IPS-NIHi7 (cell line): ENCODE measurements at regions not wholly inside any gene's neighbourhood (a gene's known extent, or its start where the extent isn't known, plus 50 kb on each side); places are given as distances from the start of the nearest gene placed in this dataset.
A peak's percentile ranks its signal among the peaks of the same experiment; 100 is the strongest.
"Not testable (repeated sequence)": the region's sequence is repeated elsewhere in the genome, so short reads cannot be mapped to it uniquely, and the experiment has no call there.

Experiments
- DNase-seq: peaks from one replicate; pipeline ENCODE4 v3.0.0; 2012; ENCODE audit warnings: mixed read lengths; ENCODE audit errors: extremely low spot score

DNA sequence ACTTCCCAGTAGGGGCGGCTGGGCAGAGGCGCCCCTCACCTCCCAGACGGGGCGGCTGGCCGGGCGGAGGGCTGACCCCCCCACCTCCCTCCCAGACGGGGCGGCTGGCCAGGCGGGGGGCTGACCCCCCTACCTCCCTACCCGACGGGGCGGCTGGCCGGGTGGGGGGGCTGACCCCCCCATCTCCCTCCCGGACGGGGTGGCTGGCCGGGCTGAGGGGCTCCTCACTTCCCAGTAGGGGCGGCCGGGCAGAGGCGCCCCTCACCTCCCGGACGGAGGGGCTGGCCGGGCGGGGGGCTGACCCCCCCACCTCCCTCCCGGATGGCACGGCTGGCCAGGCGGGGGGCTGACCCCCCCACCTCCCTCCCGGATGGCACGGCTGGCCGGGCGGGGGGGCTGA lies 508.1 kb upstream of the PHF14 start:
- DNase-seq: not testable (repeated sequence)

DNA sequence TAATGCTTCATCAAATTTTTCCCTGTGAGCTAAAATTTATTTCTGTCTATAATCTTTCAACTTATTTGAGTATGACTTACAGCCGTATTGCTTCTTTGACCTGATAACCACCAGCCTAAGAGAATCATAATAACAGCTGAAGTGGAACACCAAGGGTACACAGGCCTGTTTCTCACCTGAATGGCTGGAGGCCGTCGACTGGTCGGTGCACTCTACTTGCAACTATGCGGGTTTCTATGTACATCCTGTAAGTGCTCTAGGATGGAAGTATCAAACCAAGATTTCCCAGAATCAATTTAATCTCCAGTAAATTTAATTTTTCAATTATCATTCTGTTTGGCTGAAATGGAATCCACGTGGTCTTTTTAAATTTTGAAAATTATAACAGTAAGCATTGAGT lies 504.8 kb upstream of the PHF14 start:
- DNase-seq: no peak

DNA sequence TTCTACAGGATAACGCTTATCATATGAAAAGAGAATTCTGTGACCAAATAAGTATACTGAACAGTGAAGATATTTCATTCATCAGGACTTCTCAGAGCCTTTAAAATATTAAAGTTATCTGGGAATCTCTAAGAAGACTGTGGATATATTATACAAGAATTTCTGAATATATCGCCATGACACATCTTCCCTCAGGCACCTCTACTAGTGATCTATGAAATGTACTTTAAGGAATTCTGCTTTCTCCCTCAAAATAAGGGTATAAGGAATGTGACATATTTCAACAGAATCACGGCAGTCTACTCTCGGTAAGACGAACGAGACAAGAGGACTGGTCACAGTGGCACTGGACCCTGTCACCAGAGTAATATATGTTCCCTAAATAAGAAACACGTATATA lies 504.2 kb upstream of the PHF14 start:
- no peak for DNase-seq

DNA sequence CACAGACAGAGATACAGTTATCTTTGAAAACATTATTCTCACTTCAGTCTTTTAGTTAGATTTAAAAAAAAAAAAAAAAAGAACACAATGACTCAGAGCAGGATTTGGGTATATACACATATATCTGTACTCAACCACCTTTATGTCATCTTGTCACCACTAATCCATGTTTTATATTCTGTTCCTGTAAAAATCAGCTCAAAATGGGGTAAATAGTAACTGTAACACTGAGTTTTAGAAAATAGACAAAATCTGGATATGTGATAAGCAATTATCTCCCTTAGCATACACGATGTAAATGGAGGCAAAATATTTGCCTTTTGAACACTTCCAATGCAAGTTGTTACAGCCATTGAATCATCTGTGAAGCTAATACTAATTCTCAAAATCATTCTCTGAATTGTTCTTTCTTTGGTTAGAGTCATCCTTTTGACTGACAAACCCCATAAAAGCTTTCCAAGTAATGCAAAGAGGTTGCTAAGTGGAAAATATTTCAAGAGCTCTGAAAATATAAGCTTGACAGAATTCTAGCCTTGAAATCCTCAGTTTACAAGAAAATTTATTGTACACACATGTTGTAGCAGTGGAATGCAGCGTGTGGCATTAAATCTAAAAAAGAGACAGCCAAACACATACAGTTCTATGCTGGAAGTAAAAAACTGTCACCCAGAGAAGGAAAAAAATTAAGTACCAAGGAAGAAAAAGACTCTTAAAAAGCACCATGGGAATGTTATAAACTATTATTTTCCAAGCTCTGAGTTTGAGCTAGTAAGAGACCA lies 502.2 kb upstream of the PHF14 start:
- DNase-seq: no peak

DNA sequence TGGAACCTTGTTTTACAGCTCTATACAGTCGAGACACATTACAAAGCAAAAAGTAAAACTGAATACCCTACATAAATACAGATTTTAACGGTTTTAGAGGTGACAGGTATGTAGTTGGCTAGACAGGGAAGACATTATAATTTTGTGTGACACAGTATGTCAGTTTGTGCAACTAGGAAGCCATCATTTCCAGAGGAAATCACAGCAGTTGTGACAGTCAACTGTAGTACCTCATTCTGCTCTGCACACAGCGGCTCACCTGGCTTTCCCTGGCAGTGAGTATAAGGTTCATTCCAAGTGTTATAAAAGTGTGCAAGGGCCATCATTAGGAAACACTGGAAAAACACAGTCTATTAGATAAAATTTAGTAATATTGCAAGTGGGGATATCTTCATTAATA lies 501.6 kb upstream of the PHF14 start:
- no peak for DNase-seq

DNA sequence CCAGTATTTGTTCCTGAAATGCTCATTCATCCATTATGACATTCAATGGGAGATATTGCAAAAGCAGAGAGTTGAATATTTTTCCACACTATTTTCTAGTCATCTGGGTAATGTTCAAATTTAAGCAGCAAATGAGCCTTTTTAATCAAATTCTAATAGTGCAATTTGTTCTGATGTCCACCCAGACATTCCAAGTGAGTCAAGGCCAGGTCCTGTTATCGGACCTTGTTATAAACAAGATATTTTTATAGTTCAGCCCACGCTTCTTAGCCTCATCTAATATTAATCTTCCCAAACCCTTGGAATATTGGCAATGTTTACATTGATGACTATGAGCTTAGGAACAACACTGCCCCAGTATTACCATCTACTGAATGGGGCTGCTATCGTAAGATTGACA lies 500.1 kb upstream of the PHF14 start:
- DNase-seq: no peak

DNA sequence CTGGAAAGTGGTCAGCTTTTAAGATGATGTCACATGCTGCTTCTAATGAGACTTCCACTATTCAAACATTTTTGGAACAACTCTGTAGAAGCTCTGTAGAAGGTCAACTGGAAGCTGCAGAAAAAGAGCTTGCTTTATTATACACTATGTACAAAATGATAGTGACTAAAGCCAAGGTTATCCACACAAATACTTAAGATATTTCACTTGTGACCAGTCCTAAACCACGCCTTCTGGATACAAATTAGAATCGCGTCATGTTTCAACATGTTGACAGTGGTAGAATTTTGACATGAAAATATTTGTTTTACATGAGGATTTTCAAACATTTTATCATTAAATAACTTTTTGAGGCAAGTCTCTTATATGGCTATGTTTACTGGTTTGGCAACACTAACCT lies 499.6 kb upstream of the PHF14 start:
- no peak for DNase-seq

DNA sequence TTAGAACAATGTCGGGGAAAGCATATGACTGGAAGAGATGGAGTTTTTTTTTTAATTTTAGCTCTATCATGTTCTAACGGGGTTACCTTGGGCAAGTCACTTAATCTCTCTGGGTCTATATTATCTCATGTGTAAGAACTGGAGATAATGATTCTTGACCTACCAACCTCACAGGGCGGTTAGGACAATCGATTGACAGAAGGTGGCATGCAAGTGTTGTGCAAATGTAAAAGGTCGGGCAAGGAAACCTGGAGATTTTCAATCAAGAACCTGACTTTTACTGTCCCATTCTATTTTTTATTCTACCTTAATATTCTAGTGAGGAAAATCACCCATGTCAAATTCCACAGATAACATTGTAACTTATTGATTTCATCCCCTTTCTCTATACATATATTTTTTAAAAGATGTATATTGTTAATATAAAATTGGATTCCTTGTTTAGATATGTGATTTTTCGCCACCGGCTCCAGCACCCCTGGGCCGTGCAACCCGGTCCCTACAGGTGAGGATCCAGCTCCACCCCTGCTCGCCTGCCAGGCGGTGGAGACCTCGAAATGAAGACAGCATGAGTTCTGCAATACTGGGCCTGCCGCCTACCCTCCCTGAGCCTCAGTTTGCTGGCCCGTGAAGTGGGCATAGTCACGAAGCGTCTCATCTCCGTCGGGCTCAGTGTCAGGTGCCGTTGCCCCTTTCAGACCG lies 497.6 kb upstream of the PHF14 start:
- DNase-seq: no peak

DNA sequence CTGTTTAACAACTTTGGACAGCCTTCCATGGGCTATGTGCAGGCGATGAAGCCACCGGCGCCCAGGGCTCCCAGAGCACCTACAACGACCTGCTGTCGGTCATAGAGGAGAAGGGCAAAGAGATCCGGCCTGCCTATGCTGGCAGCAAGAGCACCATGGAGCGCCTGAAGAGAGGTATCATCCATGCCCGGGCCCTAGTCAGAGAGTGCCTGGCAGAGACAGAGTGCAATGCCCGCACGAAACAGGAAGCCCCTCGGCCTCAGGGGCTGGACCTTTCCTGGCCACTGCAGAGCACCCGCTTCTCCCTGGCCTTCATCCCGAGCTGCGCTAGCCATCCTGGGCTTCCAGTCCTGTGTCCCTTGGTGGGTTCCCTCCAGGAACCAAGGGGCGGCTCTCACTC lies 497.0 kb upstream of the PHF14 start:
- DNase-seq: no peak

DNA sequence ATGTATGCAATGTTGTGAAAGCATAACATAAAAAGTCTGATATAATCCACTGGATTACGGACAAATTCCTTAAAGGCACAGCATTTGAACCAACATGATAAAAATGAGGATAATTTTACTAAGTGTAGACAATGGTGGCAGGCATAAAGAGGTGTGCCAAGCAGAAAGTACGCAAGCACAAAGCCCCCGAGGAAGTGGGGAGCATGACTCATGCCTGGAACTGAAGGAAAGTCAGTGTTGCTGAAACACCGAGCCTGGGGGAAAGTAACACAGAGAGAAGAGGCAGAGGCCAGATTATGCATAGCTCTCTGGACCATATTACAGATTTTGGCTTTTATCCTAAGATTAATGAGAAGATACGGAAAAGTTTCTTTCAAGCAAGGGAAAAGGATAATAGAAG lies 490.0 kb upstream of the PHF14 start:
- no peak for DNase-seq

DNA sequence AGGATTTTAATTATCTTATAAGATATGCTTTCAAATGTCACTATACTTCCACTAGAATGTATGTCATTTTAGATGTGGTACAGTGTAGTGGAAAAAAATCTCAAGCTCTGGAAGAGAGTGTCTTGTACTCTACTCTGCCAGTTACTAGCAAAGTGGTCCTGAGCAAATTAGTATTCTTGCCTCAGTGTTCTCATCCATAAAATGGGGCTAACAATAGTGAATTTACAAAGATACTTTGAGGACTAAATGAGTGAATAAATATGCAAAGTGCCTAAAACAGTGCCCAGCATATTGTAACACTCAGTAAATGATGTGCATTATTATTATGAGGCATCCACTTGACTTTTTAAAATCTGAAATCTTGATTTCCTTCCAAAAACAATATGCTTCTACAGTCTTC lies 488.9 kb upstream of the PHF14 start:
- DNase-seq: no peak

DNA sequence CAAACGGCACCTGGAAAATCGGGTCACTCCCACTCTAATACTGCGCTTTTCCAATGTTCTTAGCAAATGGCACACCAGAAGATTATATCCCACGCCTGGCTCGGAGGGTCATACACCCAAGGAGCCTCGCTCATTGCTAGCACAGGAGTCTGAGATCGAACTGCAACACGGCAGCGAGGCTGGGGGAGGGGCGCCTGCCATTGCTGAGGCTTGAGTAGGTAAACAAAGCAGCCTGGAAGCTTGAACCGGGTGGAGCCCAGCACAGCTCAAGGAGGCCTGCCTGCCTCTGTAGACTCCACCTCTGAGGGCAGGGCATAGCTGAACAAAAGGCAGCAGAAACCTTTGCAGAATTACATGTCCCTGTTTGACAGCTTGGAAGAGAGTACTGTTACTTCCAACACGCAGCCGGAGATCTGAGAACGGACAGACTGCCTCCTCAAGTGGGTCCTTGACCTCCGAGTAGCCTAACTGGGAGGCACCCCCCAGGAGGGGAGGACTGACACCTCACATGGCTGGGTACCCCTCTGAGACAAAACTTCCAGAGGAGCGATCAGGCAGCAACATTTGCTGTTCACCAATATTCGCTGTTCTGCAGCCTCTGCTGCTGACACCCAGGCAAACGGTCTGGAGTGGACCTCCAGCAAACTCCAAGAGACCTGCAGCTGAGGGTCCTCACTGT lies 472.3 kb upstream of the PHF14 start:
- not testable (repeated sequence) for DNase-seq

DNA sequence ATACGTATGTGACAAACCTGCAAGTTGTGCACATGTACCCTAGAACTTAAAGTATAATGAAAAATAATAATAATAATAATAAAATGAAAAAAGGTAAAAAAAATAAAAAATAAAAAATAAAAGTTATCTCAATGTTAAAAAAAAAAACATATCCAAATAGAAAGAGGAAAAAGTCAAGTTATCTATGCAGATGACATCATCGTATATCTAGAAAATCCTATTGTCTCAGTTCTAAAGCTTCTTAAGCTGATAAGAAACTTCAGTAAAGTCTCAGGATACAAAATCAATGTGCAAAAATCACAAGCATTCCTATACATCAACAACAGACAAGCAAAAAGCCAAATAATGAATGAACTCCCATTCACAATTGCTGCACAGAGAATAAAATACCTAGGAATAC lies 466.6 kb upstream of the PHF14 start:
- no peak for DNase-seq

DNA sequence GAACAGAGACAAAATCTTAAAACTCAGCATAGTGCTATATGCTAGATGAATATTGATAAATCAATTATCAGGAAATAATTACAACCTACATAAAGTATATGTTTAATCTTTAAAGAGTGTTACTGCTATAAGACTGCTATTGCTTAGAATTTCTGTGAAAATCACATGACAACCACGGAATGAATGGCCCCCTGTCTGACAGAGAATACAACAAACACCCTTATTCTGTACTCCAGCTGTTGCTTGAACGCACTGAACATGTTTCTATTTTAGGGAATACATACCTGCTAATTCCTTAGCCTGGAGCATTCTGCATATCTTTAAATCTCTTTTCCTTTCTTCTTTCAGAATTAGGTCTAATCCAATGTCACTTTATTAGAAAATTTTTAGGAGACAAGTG lies 452.4 kb upstream of the PHF14 start:
- no peak for DNase-seq

DNA sequence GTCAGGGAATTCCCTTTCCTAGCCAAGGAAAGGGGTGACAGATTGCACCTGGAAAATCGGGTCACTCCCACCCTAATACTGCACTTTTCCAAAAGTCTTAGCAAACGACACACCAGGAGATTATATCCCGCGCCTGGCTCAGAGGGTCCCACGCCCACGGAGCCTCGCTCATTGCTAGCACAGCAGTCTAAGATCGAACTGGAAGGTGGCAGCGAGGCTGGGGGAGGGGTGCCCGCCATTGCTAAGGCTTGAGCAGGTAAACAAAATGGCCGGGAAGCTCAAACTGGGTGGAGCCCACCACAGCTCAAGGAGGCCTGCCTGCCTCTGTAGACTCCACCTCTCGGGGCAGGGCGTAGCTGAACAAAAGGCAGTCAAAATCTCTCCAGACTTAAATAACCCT lies 440.2 kb upstream of the PHF14 start:
- not testable (repeated sequence) for DNase-seq

DNA sequence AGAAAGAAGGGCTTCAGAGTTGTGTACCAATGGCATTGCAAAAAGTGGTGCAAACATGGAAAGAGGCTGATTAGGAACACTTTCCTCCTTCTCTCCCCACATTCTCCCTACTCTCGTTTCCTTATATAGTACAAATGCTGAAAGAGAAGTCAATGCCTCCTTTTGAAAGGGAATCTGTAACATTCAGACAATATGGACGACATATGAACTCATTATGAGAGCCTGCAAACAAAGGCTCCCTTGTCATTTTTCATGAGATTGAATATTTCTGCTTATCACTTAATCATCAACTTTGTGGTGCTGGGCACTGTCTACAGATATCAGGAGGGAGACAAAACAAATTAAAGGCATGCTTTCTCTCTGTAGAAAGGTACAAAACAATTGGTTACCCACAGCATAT lies 437.1 kb upstream of the PHF14 start:
- no peak for DNase-seq

DNA sequence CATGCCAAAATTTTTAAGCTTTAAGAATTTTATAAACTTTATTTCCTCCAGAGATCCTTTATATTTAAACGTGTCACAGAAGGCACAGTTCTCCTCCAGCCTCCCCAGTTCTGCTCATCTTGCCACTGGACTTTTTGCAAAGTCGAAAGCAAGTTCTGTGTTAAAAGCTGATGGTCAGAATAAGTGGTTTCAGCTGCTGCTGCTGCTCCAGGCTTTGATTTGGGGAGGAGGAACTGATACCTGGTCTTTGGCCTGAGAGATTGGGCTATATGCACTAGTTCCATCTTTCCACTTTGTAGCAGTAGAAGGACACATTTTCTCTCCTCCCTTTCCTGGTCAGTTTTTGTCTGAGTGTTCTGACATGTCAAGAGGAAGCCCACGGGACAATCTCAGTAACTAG lies 435.9 kb upstream of the PHF14 start:
- no peak for DNase-seq

DNA sequence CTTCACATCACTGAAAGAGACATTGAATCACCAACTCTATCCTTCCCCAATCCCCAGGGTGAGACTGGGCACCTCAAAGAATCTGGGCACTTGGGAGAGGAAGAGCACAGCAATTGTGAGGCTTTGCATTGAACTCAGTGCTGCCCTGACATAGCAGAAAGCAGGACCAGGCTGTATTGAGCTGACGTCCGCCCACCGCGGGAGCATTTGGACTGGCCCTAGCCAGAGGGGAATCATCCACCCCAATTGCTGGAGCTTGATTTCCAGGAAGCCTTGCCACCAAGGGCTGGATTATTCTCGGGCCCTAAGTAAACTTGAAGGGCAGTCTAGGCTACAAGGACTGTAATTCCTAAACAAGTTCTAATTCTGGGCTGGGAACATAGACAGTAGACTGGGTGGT lies 416.3 kb upstream of the PHF14 start:
- DNase-seq: no peak

DNA sequence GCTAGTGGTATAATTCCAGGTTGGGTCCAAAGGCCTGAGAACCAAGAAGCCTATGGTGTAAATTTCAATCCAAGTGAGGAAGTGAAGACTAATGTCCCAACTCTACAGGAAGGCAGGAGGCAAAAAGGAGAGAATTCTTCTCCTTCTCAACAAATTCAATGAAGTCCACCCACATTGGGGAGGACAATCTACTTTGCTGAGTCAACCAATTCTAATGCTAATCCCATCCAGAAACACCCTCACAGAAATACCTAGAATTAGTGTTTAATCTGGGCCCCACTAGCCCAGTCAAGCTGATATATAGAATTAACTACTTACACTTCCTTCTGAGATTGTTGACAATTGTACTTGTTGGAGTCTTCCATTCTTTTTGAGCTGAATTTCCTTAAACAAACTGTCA lies 413.2 kb upstream of the PHF14 start:
- no peak for DNase-seq

DNA sequence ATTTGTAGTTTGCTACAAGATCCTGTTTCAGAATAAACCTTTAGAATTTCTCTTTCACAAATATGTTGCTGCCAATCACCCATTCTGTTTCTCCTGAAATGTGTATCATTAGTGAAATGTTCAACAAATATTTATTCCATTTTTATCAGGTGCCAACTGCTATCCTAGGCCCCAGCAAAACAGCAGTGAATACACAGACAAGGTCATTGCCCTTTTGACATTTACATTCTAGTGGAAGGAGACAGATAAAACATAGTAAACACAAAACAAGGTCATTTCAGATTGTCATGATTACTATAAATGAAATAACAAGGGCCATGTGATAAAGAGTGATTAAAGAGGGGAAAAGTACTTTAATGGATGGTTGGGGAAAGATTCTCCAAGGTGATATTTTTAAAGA lies 404.8 kb upstream of the PHF14 start:
- no peak for DNase-seq

DNA sequence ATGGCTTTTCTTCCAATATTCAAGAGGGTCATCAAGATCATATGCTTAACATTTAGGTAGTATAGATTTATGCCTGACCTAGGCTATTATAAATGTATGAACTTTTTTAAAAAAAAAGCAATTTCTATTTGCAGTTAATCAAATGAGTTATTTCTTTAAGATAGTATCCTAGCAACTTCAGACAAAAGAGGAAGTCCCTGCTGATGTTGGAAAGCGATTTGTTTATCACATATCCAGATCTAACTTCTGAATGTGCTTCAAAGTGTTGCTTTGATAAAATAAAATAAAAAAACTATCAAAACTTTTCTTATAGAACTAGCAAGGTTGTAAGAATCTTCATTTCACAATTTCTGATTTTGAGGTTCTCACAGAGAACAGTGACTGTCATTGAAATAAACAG lies 401.9 kb upstream of the PHF14 start:
- no peak for DNase-seq

DNA sequence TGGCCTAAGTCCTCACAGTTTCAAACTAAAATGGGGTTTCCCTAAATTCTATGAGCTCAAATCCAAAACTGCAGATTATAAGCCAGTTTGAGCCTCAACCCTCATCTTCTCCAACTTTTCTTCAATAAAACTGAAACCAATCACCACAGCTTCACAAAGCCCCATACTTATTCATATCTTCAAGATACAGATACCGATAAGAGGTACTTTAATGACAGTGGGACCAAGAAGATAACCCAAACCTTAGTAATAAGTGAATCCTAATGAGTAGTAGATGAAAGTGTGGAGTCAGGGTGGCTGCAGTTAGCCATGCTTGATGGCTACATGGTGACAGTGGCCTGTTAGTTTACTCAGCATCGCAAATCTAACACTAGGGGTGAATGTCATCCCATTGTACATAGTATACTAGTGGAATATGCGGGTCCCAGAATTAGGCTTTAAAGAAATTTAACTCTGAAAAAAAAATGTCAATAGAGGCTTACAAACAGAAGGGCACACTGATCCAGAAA lies 395.8 kb upstream of the PHF14 start:
- DNase-seq: no peak

DNA sequence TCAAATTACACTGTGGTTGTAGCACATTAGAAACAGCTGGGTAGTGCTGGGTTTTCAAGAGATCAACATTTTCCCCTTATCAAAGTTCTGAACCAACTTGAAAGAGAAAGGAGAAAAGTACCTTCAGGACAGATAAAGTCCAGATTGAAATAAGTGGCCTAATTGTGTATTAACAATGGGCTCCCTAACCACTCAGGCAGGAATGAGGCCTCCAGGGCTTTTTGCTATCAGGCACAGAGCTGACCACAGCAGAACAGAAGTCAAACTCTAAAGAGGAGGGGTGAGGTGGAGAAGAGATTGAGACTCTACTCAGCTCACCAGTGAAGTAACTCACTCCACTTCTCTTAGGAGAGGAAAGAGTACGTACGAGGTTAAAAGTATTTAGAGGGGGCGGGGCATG lies 394.1 kb upstream of the PHF14 start:
- DNase-seq: peak; percentile 18
